Thyroid gland (tissue), 4 donors: ENCODE measurements at regions not wholly inside any gene's neighbourhood (a gene's known extent, or its start where the extent isn't known, plus 50 kb on each side); places are given as distances from the start of the nearest gene placed in this dataset.
A peak's percentile ranks its signal among the peaks of the same experiment; 100 is the strongest.

ENCODE experiments used
- DNase-seq, 2 donors: peaks; one replicate each; pipeline ENCODE4 v3.0.0-alpha.2; 2019
- H3K27ac ChIP-seq, 3 donors: fragments of 200-600 bp; sonication (generic); 1 replicate in 2 of 3; 2 replicates in 1 of 3; pipeline ENCODE4 v1.5.1; 2016 to 2019; ENCODE audit warnings: mild to moderate bottlenecking in 1 of 3, moderate library complexity in 1 of 3
- H3K27me3 ChIP-seq: fragments of 200-600 bp; sonication (generic); one replicate; pipeline ENCODE4 v1.5.1; 2019
- H3K36me3 ChIP-seq, 2 donors: fragments of 200-600 bp; sonication (generic); one replicate each; pipeline ENCODE4 v1.5.1; 2016 to 2019
- H3K4me1 ChIP-seq, 2 donors: fragments of 200-600 bp; sonication (generic); one replicate each; pipeline ENCODE4 v1.5.1; 2017 to 2019
- H3K4me3 ChIP-seq, 3 donors: fragments of 200-600 bp; sonication (generic); replicated peaks in 1 of 3; 1 replicate in 2 of 3; 2 replicates in 1 of 3; pipeline ENCODE4 v1.5.1; 2016; ENCODE audit warnings: mild to moderate bottlenecking in 1 of 3
- H3K9me3 ChIP-seq: fragments of 200-600 bp; sonication (generic); one replicate; pipeline ENCODE4 v1.5.1; 2017
- CTCF ChIP-seq, 6 experiments: fragments of 200-600 bp in 3 of 6; fragments of 450-650 bp in 3 of 6; sonication (generic) in 3 of 6; IDR thresholded peaks; one replicate each; pipeline ENCODE4 v1.5.1; 2016 to 2019; ENCODE audit warnings: antibody characterized with exemption in 6 of 6, mild to moderate bottlenecking in 2 of 6, inconsistent platforms in 1 of 6, moderate library complexity in 1 of 6
- POLR2A ChIP-seq, 2 donors: fragments of 450-650 bp; IDR thresholded peaks; one replicate each; pipeline ENCODE4 v1.6.1; 2017; ENCODE audit warnings: antibody characterized with exemption in 2 of 2, mild to moderate bottlenecking in 2 of 2, moderate library complexity in 1 of 2
- WGBS, 2 donors: methylation state at CpG; one replicate each; pipeline ENCODE4 v1.1.5; 2017; 5-methylcytosine and 5-hydroxymethylcytosine counted together
- intact Hi-C: fragments of 100-400 bp; cut with DNase I; formaldehyde crosslinking; loops from one replicate; pipeline ENCODE4 v1.15.1; 2023

GRCh38 chr5:171623551-171624097, 162.0 kb upstream of the SMIM23 start:
- Histone ChIP-seq H3K27me3 (no peaks in the 10 kb centered on the region), H3K4me1 (peaks cover 4 to 14% of the 10 kb centered on the region in 2 donors), H3K4me3 (no peak overlapping the region), H3K9me3 (no peaks in the 10 kb centered on the region), H3K36me3 (no peaks in the 10 kb centered on the region), H3K27ac (no peak overlapping the region)
- no peak for TF ChIP-seq CTCF (IDR thresholded peaks at IDR 0.05)
- TF ChIP-seq POLR2A (IDR thresholded peaks at IDR 0.05) = no peak
- intact Hi-C loops = loop anchor here (10.0 kb wide), 1 partner anchor 199 kb away; no protein-coding TSS in a partner anchor
- DNase-seq = no peak
- 66 to 69% methylated on average over 8 to 11 of the region's 11 CpGs for WGBS, 2 donors

GRCh38 chr5:171624396-171624795, 161.2 kb upstream of the SMIM23 start:
- no peak overlapping the region for H3K4me3 ChIP-seq
- peaks cover 4 to 14% of the 10 kb centered on the region in 2 donors for H3K4me1 ChIP-seq
- H3K9me3 ChIP-seq = no peaks in the 10 kb centered on the region
- 43 to 45% methylated on average over 5 of the region's 5 CpGs for WGBS, 2 donors
- H3K27me3 ChIP-seq = no peaks in the 10 kb centered on the region
- H3K36me3 ChIP-seq = no peaks in the 10 kb centered on the region
- no peak overlapping the region for H3K27ac ChIP-seq
- DNase-seq = peak; percentile 38 to 56
- intact Hi-C loops = loop anchor here (10.0 kb wide), 1 partner anchor 200 kb away; no protein-coding TSS in a partner anchor
- TF ChIP-seq CTCF (IDR thresholded peaks at IDR 0.05) = no peak
- TF ChIP-seq POLR2A (IDR thresholded peaks at IDR 0.05) = no peak

- WGBS, 2 donors = 79 to 82% methylated on average over 10 of the region's 10 CpGs
- DNase-seq = no peak
- no peak overlapping the region for H3K4me3 ChIP-seq
- intact Hi-C loops = loop anchor here (10.0 kb wide), 1 partner anchor 201 kb away; no protein-coding TSS in a partner anchor
- H3K9me3 ChIP-seq = no peaks in the 10 kb centered on the region
- H3K27ac ChIP-seq = no peak overlapping the region
- H3K27me3 ChIP-seq = no peaks in the 10 kb centered on the region
- H3K4me1 ChIP-seq = peaks cover 4 to 22% of the 10 kb centered on the region in 2 donors
- no peaks in the 10 kb centered on the region for H3K36me3 ChIP-seq
- no peak for TF ChIP-seq CTCF (IDR thresholded peaks at IDR 0.05)
- TF ChIP-seq POLR2A (IDR thresholded peaks at IDR 0.05) = no peak
Measured at GRCh38 chr5:171625646-171626045, 160.0 kb upstream of the SMIM23 start.

GRCh38 chr5:171627936-171628632, 157.5 kb upstream of the SMIM23 start:
- no peaks in the 10 kb centered on the region for H3K27me3 ChIP-seq
- no peaks in the 10 kb centered on the region for H3K36me3 ChIP-seq
- no peak overlapping the region for H3K27ac ChIP-seq
- no peak for DNase-seq
- H3K4me3 ChIP-seq = no peak overlapping the region
- 75 to 86% methylated on average over 9 of the region's 9 CpGs for WGBS, 2 donors
- intact Hi-C loops = loop anchor here (10.0 kb wide), 1 partner anchor 203 kb away; no protein-coding TSS in a partner anchor
- TF ChIP-seq POLR2A (IDR thresholded peaks at IDR 0.05) = no peak
- no peak for TF ChIP-seq CTCF (IDR thresholded peaks at IDR 0.05)
- peaks cover 4 to 22% of the 10 kb centered on the region in 2 donors for H3K4me1 ChIP-seq
- no peaks in the 10 kb centered on the region for H3K9me3 ChIP-seq

GRCh38 chr5:171628633-171628974, 157.0 kb upstream of the SMIM23 start:
- TF ChIP-seq CTCF (IDR thresholded peaks at IDR 0.05) (no peak), POLR2A (IDR thresholded peaks at IDR 0.05) (no peak)
- intact Hi-C loops = loop anchor here (10.0 kb wide), 1 partner anchor 204 kb away; no protein-coding TSS in a partner anchor
- Histone ChIP-seq H3K9me3 (no peaks in the 10 kb centered on the region), H3K36me3 (no peaks in the 10 kb centered on the region), H3K27ac (no peak overlapping the region), H3K4me1 (peaks cover 4 to 21% of the 10 kb centered on the region in 2 donors), H3K4me3 (no peak overlapping the region), H3K27me3 (no peaks in the 10 kb centered on the region)
- 57 to 71% methylated on average over 6 of the region's 6 CpGs for WGBS, 2 donors
- no peak for DNase-seq
